Right ventricle myocardium inferior (tissue), 1 donor: ENCODE measurements at regions not wholly inside any gene's neighbourhood (a gene's known extent, or its start where the extent isn't known, plus 50 kb on each side); places are given as distances from the start of the nearest gene placed in this dataset.
"Not testable (repeated sequence)": the region's sequence is repeated elsewhere in the genome, so short reads cannot be mapped to it uniquely, and the experiment has no call there.

ENCODE experiments used
- ATAC-seq: fragments of 200-7000 bp; cut with Tn5 transposase; one replicate; pipeline ENCODE4 v1.9.1; 2020; ENCODE audit warnings: mild to moderate bottlenecking, moderate library complexity
- DNase-seq: peaks from one replicate; pipeline ENCODE4 v3.0.0; 2021; ENCODE audit errors: missing footprints
- intact Hi-C: fragments of 100-400 bp; cut with DNase I; formaldehyde crosslinking; loops from one replicate; pipeline ENCODE4 v1.11.0; 2022
- donor health status: DM: no; HTN: yes; CAD: no; lungs with severe emphysema.

- DNase-seq = no peak
- intact Hi-C loops = no loop called here
These were observed 1056.7 kb downstream of the STIM2 start for GRCh38 chr4:27917381-27917780.

GRCh38 chr4:27921231-27921630, 1060.6 kb downstream of the STIM2 start:
- intact Hi-C loops = no loop called here
- ATAC-seq = no peak

More at GRCh38 chr4:27917381-27917780, 1056.7 kb downstream of the STIM2 start:
- no peak for ATAC-seq

GRCh38 chr4:27928761-27929540, 1068.3 kb downstream of the STIM2 start:
- intact Hi-C loops = no loop called here
- ATAC-seq (no peak), DNase-seq (no peak)

More at GRCh38 chr4:27921231-27921630, 1060.6 kb downstream of the STIM2 start:
- no peak for DNase-seq

DNA sequence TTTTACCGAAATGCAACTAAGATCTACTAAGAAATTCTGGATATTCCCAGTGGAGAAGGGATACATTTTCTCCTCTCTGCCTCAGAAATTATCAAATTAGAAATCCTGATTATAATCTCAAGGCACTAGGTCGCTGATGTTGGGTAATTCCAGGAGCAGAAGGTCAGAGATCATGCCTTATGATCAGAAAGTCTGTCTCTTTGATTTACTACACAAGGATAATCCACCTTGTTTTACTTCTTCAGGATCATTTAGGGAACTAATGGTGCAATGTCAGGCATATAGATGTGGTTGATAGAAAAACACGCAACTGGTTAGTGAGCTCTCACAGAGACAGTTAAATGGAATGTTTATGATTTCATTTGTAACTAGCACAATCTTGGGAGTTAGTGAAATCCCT, 1069.7 kb downstream of the STIM2 start:
- ATAC-seq = no peak
- intact Hi-C loops = no loop called here

GRCh38 chr4:27930976-27931375, 1070.3 kb downstream of the STIM2 start:
- no peak for DNase-seq

More for the DNA sequence above, 1069.7 kb downstream of the STIM2 start:
- DNase-seq = no peak

GRCh38 chr4:27931584-27931983, 1070.9 kb downstream of the STIM2 start:
- intact Hi-C loops = no loop called here
- no peak for DNase-seq
- ATAC-seq = no peak

More at GRCh38 chr4:27930976-27931375, 1070.3 kb downstream of the STIM2 start:
- ATAC-seq = no peak
- intact Hi-C loops = no loop called here

DNA sequence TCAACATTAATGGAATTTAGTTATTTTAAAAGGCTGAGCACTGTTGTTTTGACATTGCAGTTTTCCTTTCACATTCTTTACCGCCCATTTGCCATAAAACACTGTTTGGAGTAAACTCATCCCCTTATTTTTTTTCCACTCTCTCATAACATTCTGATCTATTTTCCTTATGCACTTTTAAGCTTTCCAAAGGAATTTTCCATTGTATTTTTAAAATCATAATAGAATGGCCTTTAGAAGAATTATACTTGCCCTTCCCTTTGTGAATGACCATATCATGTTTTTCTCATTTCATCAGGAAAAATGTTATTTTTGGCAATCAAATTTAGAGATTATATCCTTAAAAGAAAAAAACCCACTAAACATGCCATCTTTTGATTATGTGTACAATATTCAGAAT, 1074.2 kb downstream of the STIM2 start:
- intact Hi-C loops = no loop called here
- DNase-seq (no peak), ATAC-seq (no peak)

DNA sequence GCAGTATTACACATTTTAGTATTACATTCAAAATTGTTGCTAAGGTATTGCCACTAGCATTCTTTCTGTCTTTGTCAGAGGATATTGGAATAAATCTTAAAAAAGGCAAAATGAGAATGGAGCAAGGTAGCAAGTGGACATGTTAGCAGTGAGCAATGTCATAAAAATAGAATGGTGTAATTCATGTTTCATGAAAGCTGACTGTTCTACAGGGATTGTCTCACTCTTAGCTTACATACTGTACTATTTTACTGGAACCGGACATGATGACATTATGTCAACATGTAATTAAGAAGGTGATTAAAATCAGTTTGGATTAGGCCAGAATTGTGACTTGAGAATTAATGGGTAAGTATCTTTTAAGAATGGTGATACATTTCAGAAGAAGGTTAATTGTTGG, 1086.2 kb downstream of the STIM2 start:
- ATAC-seq (no peak), DNase-seq (no peak)
- intact Hi-C loops = no loop called here

- intact Hi-C loops = no loop called here
- ATAC-seq = no peak
- DNase-seq = no peak
These were observed 1086.7 kb downstream of the STIM2 start for GRCh38 chr4:27947302-27947701.

DNA sequence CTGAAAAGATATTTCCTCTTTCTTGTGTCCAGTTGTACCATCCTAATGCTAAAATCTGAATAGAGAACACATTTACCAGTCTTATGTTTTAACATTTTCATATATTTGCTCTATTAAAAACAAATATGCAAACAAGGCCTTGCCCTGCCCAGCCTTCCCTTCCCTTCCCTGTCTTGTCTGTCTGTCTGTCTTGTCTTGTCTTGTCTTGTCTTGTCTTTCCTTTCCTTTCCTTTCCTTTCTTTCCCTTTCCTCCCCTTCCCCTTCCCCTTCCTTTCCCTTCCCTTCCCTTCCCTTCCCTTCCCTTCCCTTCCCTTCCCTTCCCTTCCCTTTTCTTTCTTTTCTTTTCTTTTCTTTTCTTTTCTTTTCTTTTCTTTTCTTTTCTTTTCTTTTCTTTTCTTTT, 1103.5 kb downstream of the STIM2 start:
- intact Hi-C loops = no loop called here
- ATAC-seq = no peak

GRCh38 chr4:27966664-27967063, 1106.0 kb downstream of the STIM2 start:
- ATAC-seq (no peak), DNase-seq (no peak)
- intact Hi-C loops = no loop called here

More for the DNA sequence above, 1103.5 kb downstream of the STIM2 start:
- DNase-seq = no peak

DNA sequence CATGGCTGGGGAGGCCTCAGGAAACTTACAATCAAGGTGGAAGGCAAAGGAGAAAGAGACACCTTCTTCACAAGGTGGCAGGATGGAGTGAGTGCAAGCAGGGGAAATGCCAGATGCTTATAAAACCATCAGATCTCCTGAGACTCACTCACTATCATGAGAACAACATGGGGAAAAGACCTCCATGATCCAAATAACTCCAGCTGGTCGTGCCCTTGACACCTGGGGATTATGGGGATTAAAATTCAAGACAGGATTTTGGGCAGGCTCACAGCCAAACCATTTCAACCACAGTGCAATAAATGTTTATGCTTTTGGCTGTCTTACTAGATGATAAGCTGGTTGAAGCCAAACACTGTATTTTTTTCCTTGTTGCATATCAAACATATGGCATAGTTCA, 1112.4 kb downstream of the STIM2 start:
- no peak for DNase-seq
- no peak for ATAC-seq
- intact Hi-C loops = no loop called here

DNA sequence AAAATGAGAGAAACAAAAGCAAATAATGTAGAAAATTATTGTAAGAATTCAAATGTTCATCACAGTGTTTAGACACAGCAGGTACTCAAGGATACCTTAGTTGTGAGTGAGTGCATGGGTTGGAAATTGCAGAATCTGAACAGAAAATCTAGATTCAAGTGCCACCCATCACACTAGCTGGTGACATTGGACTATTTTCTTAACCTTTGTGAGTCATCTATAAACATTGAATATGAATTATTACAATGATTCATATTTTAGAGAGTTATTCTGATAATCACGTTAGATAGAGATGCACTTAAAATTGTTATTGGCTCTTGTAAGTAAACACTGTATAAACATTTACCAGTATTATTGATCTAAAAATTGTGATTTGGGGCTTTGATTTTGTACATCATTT, 1113.1 kb downstream of the STIM2 start:
- no peak for DNase-seq
- intact Hi-C loops = no loop called here
- no peak for ATAC-seq

DNA sequence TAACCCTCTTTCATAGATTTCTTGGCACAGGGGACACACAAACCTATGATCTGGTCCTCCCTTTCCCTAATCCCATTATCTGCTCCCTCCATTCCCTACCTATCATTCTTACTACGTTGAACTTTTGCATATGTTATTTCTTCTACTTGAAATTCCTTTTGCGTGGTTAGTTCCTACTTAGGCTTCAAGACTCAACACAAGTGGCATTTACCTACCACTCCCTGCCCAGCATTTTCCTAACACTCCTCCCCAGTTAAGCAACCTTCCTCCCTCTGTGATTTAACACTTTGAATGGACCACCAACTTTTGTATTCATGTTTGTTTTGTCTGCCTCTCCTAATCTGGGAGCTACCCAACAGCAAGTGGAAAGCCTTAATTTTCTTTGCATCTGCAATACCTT, 1113.7 kb downstream of the STIM2 start:
- intact Hi-C loops = no loop called here
- DNase-seq = no peak
- ATAC-seq = no peak

DNA sequence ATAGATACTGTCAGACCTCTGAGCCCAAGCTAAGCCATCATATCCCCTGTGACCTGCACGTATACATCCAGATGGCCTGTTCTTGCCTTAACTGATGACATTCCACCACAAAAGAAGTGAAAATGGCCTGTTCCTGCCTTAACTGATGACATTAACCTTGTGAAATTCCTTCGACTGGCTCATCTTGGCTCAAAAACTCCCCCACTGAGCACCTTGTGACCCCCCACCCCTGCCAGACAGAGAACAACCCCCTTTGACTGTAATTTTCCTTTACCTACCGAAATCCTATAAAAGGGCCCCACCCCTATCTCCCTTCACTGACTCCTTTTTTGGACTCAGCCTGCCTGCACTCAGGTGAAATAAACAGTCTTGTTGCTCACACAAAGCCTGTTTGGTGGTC, 1114.2 kb downstream of the STIM2 start:
- intact Hi-C loops, DNase-seq, ATAC-seq: not testable (repeated sequence)

- ATAC-seq, intact Hi-C loops, DNase-seq: not testable (repeated sequence)
These were observed 1117.9 kb downstream of the STIM2 start for GRCh38 chr4:27978427-27979109.

- ATAC-seq (no peak), DNase-seq (no peak)
- intact Hi-C loops = no loop called here
These were observed 1124.9 kb downstream of the STIM2 start for GRCh38 chr4:27985522-27985921.

DNA sequence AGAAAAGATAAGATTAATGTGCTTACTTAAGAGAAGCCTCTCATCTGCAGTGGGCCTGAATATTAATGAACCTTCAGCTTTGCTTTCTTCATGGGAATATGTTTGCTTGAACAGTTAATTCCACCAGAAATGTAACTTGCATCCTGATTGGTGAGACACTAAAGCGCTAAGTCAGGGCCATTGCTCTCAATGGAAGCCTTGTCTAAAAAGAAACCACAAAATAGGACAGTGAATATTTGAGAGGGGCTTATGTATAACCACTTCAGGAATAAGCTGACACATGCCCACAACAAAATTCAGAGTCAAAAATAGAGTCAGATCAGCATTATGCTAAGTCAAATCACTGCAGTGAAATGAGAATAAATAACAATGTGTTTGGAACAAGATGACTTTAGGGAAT, 1125.8 kb downstream of the STIM2 start:
- ATAC-seq (no peak), DNase-seq (no peak)
- intact Hi-C loops = no loop called here

DNA sequence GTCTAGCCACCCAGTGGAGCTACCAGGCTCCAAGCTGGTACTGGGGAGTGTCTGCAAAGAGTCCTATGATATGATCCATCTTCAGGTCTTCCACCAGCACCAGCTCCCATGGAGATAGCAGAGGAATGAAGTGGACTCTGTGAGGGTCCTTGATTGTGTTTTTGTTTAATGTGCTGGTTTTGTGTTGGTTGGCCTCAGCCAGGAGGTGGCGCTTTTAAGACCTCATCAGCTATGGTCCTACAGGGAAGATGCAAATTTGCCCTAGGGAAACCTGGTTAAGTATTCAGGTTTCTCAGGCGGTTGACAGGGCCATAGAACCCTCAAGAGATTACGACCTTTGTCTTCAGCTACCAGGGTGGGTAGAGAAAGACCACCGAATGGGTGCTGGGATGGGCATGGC, 1141.1 kb downstream of the STIM2 start:
- ATAC-seq (no peak), DNase-seq (no peak)
- intact Hi-C loops = no loop called here

GRCh38 chr4:28004520-28004919, 1143.9 kb downstream of the STIM2 start:
- intact Hi-C loops = no loop called here
- no peak for ATAC-seq

More at GRCh38 chr4:28004520-28004919, 1143.9 kb downstream of the STIM2 start:
- no peak for DNase-seq
